ENCODE measurements at regions not wholly inside any gene's neighbourhood (a gene's known extent, or its start where the extent isn't known, plus 50 kb on each side); places are given as distances from the start of the nearest gene placed in this dataset.

GRCh38 chr1:186768906-186769305 lies 59.8 kb upstream of the PLA2G4A start:
- ATAC-seq (no peak), DNase-seq (ENCODE audit: low spot score) (no peak)
- ChIA-PET POLR2A (no interaction called here), CTCF (interaction anchor here (1.8 kb wide), 1 partner anchor 46 kb away, joined by 7 read pairs; no protein-coding TSS in a partner anchor)
- no peak overlapping the region for H3K27ac Mint-ChIP-seq
- no peaks in the 10 kb centered on the region for H3K27me3 Mint-ChIP-seq (ENCODE audit: low read depth)
- no peaks in the 10 kb centered on the region for H3K9me3 Mint-ChIP-seq
- H3K36me3 Mint-ChIP-seq, result no peaks in the 10 kb centered on the region
- no peak overlapping the region for H3K4me3 Mint-ChIP-seq
- TF ChIP-seq CBFB (CRISPR knock-in tag; IDR thresholded peaks at IDR 0.05; ENCODE audit: low read depth), result no peak
- no peak for TF ChIP-seq ZNF263 (CRISPR knock-in tag; IDR thresholded peaks at IDR 0.05; ENCODE audit: low read depth)
- TF ChIP-seq RELA (CRISPR knock-in tag; IDR thresholded peaks at IDR 0.05; ENCODE audit: borderline replicate concordance), result no peak
- no peak for TF ChIP-seq RORB (CRISPR knock-in tag; IDR thresholded peaks at IDR 0.05)
- TF ChIP-seq ZNF317 (CRISPR knock-in tag; IDR thresholded peaks at IDR 0.05; ENCODE audit: borderline replicate concordance, low read depth), result no peak
- TF ChIP-seq NR1H2 (CRISPR knock-in tag; IDR thresholded peaks at IDR 0.05), result no peak
- no peak for TF ChIP-seq ZNF423 (CRISPR knock-in tag; IDR thresholded peaks at IDR 0.05)
- TF ChIP-seq, protein P1, sequence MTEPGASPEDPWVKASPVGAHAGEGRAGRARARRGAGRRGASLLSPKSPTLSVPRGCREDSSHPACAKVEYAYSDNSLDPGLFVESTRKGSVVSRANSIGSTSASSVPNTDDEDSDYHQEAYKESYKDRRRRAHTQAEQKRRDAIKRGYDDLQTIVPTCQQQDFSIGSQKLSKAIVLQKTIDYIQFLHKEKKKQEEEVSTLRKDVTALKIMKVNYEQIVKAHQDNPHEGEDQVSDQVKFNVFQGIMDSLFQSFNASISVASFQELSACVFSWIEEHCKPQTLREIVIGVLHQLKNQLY (CRISPR knock-in tag; IDR thresholded peaks at IDR 0.05), result no peak
- peaks cover 4% of the 10 kb centered on the region for H3K4me1 Mint-ChIP-seq

GRCh38 chr1:186765446-186765845 lies 63.3 kb upstream of the PLA2G4A start:
- CTCF ChIA-PET, result interaction anchor here (0.7 kb wide), 1 partner anchor 43 kb away, joined by 3 read pairs; no protein-coding TSS in a partner anchor
- ATAC-seq (no peak), DNase-seq (ENCODE audit: low spot score) (no peak)
- Mint-ChIP-seq H3K27ac (no peak overlapping the region), H3K4me3 (no peak overlapping the region), H3K27me3 (ENCODE audit: low read depth) (no peaks in the 10 kb centered on the region), H3K36me3 (no peaks in the 10 kb centered on the region), H3K9me3 (no peaks in the 10 kb centered on the region), H3K4me1 (peaks cover 9% of the 10 kb centered on the region)
- TF ChIP-seq, protein P2, sequence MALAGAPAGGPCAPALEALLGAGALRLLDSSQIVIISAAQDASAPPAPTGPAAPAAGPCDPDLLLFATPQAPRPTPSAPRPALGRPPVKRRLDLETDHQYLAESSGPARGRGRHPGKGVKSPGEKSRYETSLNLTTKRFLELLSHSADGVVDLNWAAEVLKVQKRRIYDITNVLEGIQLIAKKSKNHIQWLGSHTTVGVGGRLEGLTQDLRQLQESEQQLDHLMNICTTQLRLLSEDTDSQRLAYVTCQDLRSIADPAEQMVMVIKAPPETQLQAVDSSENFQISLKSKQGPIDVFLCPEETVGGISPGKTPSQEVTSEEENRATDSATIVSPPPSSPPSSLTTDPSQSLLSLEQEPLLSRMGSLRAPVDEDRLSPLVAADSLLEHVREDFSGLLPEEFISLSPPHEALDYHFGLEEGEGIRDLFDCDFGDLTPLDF (CRISPR knock-in tag; IDR thresholded peaks at IDR 0.05), result no peak
- TF ChIP-seq, protein P3, sequence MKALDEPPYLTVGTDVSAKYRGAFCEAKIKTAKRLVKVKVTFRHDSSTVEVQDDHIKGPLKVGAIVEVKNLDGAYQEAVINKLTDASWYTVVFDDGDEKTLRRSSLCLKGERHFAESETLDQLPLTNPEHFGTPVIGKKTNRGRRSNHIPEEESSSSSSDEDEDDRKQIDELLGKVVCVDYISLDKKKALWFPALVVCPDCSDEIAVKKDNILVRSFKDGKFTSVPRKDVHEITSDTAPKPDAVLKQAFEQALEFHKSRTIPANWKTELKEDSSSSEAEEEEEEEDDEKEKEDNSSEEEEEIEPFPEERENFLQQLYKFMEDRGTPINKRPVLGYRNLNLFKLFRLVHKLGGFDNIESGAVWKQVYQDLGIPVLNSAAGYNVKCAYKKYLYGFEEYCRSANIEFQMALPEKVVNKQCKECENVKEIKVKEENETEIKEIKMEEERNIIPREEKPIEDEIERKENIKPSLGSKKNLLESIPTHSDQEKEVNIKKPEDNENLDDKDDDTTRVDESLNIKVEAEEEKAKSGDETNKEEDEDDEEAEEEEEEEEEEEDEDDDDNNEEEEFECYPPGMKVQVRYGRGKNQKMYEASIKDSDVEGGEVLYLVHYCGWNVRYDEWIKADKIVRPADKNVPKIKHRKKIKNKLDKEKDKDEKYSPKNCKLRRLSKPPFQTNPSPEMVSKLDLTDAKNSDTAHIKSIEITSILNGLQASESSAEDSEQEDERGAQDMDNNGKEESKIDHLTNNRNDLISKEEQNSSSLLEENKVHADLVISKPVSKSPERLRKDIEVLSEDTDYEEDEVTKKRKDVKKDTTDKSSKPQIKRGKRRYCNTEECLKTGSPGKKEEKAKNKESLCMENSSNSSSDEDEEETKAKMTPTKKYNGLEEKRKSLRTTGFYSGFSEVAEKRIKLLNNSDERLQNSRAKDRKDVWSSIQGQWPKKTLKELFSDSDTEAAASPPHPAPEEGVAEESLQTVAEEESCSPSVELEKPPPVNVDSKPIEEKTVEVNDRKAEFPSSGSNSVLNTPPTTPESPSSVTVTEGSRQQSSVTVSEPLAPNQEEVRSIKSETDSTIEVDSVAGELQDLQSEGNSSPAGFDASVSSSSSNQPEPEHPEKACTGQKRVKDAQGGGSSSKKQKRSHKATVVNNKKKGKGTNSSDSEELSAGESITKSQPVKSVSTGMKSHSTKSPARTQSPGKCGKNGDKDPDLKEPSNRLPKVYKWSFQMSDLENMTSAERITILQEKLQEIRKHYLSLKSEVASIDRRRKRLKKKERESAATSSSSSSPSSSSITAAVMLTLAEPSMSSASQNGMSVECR (CRISPR knock-in tag; IDR thresholded peaks at IDR 0.05; ENCODE audit: borderline replicate concordance), result no peak
- no peak for TF ChIP-seq JUN (CRISPR knock-in tag; IDR thresholded peaks at IDR 0.05)
- no peak for TF ChIP-seq ZBTB43 (CRISPR knock-in tag; IDR thresholded peaks at IDR 0.05)
- TF ChIP-seq RELA (CRISPR knock-in tag; IDR thresholded peaks at IDR 0.05; ENCODE audit: borderline replicate concordance), result no peak
- TF ChIP-seq MXD4 (CRISPR knock-in tag; IDR thresholded peaks at IDR 0.05; ENCODE audit: borderline replicate concordance), result no peak
- TF ChIP-seq ZNF121 (CRISPR knock-in tag; IDR thresholded peaks at IDR 0.05), result no peak
- no peak for TF ChIP-seq GRHL2 (CRISPR knock-in tag; IDR thresholded peaks at IDR 0.05; ENCODE audit: insufficient replicate concordance, severe bottlenecking)
- TF ChIP-seq TEAD1 (CRISPR knock-in tag; IDR thresholded peaks at IDR 0.05), result no peak
- TF ChIP-seq ZNF232 (CRISPR knock-in tag; IDR thresholded peaks at IDR 0.05), result no peak
- POLR2A ChIA-PET, result no interaction called here
